ENCODE measurements at regions not wholly inside any gene's neighbourhood (a gene's known extent, or its start where the extent isn't known, plus 50 kb on each side); places are given as distances from the start of the nearest gene placed in this dataset.

DNA sequence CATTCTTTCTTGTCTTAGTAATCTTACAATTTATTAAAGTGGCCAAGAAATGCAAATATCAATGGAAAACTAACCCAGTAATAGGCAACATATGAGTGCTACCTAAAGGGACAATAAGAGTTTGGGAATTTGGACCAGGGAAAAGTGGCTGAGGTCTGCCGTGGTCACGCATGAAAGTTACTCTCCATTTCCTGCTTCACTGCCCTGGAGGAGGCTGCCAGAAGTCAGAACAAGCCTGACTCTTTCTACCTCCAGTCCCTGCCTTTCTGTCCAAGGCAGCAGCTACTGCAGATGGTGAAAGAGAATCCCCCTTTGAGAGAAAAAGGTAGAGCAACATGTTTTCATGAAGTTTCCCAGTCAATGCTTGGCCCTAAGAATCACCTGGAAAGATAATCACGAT is 201.1 kb upstream of the ARGLU1 start:
- H3K27ac Mint-ChIP-seq: no peak overlapping the region
- H3K9me3 Mint-ChIP-seq: peaks cover 7% of the 10 kb centered on the region
- no peak overlapping the region for H3K27ac ChIP-seq (ENCODE audit: low read depth in 1 of 2, low read length in 2 of 2)
- TF ChIP-seq, protein P1, sequence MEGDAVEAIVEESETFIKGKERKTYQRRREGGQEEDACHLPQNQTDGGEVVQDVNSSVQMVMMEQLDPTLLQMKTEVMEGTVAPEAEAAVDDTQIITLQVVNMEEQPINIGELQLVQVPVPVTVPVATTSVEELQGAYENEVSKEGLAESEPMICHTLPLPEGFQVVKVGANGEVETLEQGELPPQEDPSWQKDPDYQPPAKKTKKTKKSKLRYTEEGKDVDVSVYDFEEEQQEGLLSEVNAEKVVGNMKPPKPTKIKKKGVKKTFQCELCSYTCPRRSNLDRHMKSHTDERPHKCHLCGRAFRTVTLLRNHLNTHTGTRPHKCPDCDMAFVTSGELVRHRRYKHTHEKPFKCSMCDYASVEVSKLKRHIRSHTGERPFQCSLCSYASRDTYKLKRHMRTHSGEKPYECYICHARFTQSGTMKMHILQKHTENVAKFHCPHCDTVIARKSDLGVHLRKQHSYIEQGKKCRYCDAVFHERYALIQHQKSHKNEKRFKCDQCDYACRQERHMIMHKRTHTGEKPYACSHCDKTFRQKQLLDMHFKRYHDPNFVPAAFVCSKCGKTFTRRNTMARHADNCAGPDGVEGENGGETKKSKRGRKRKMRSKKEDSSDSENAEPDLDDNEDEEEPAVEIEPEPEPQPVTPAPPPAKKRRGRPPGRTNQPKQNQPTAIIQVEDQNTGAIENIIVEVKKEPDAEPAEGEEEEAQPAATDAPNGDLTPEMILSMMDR (IDR thresholded peaks at IDR 0.05): no peak
- no peaks in the 10 kb centered on the region for H3K4me1 ChIP-seq (ENCODE audit: insufficient read depth, low read length)
- ATAC-seq (ENCODE audit: poor library complexity) (no peak), DNase-seq (no peak)
- intact Hi-C loops (cut with DNase I, micrococcal nuclease): no loop called here
- no peaks in the 10 kb centered on the region for H3K36me3 Mint-ChIP-seq (ENCODE audit: low read depth)
- H3K27me3 ChIP-seq (ENCODE audit: control insufficient read depth in 1 of 2, insufficient read depth in 2 of 2, low read length in 2 of 2): no peaks in the 10 kb centered on the region
- no peak overlapping the region for H3K4me3 ChIP-seq (ENCODE audit: low read length)
- ChIA-PET CTCF (no interaction called here), POLR2A (no interaction called here)
- H3K4me3 Mint-ChIP-seq: no peak overlapping the region
- H3K4me1 Mint-ChIP-seq (ENCODE audit: low read depth): no peaks in the 10 kb centered on the region
- no peaks in the 10 kb centered on the region for H3K36me3 ChIP-seq (ENCODE audit: insufficient read depth, low read length)
- H3K27me3 Mint-ChIP-seq: no peaks in the 10 kb centered on the region
- peaks cover 5 to 8% of the 10 kb centered on the region in 2 experiments for H3K9me3 ChIP-seq (ENCODE audit: control insufficient read depth in 1 of 2, insufficient read depth in 1 of 2, low read length in 2 of 2)

DNA sequence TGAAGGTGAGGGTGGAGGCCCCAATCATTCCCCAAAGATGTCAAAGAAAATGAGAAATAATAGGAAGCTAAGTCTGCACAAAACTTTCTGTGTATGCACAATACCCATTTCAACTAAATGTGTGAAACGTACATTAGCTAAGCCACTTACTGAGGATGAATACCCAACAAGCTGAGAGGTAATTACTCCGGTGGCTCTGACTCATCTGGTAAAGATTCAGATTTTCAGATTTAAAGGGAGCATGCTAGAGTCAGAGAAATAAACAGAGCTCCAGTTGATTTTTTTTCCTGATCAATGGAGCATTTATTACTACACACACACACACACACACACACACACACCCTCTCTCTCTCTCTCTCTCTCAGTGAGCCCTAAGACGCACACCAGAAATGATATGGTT is 194.8 kb upstream of the ARGLU1 start:
- TF ChIP-seq, protein P1 (IDR thresholded peaks at IDR 0.05): no peak
- Mint-ChIP-seq H3K27ac (no peak overlapping the region), H3K4me1 (ENCODE audit: low read depth) (no peaks in the 10 kb centered on the region), H3K9me3 (peaks cover 5% of the 10 kb centered on the region), H3K27me3 (peaks cover 5% of the 10 kb centered on the region), H3K4me3 (no peak overlapping the region), H3K36me3 (ENCODE audit: low read depth) (no peaks in the 10 kb centered on the region)
- Histone ChIP-seq H3K4me3 (ENCODE audit: low read length) (no peak overlapping the region), H3K27me3 (ENCODE audit: control insufficient read depth in 1 of 2, insufficient read depth in 2 of 2, low read length in 2 of 2) (no peaks in the 10 kb centered on the region), H3K9me3 (ENCODE audit: control insufficient read depth in 1 of 2, insufficient read depth in 1 of 2, low read length in 2 of 2) (peaks cover 4 to 8% of the 10 kb centered on the region in 2 experiments), H3K4me1 (ENCODE audit: insufficient read depth, low read length) (no peaks in the 10 kb centered on the region), H3K36me3 (ENCODE audit: insufficient read depth, low read length) (no peaks in the 10 kb centered on the region), H3K27ac (ENCODE audit: low read depth in 1 of 2, low read length in 2 of 2) (no peak overlapping the region)
- intact Hi-C loops (cut with DNase I, micrococcal nuclease): no loop called here
- ChIA-PET CTCF (no interaction called here), POLR2A (no interaction called here)
- ATAC-seq (ENCODE audit: poor library complexity) (no peak), DNase-seq (no peak)

GRCh38 chr13:106756446-106756845 is 188.5 kb upstream of the ARGLU1 start:
- ChIA-PET POLR2A (no interaction called here), CTCF (no interaction called here)
- H3K4me1 Mint-ChIP-seq (ENCODE audit: low read depth): no peaks in the 10 kb centered on the region
- TF ChIP-seq, protein P1 (IDR thresholded peaks at IDR 0.05): no peak
- no peaks in the 10 kb centered on the region for H3K27me3 ChIP-seq (ENCODE audit: control insufficient read depth in 1 of 2, insufficient read depth in 2 of 2, low read length in 2 of 2)
- no peaks in the 10 kb centered on the region for H3K36me3 Mint-ChIP-seq (ENCODE audit: low read depth)
- DNase-seq: no peak
- H3K36me3 ChIP-seq (ENCODE audit: insufficient read depth, low read length): no peaks in the 10 kb centered on the region
- H3K9me3 Mint-ChIP-seq: no peaks in the 10 kb centered on the region
- peaks cover 27% of the 10 kb centered on the region for H3K27me3 Mint-ChIP-seq
- ATAC-seq (ENCODE audit: poor library complexity): no peak
- no peak overlapping the region for H3K4me3 Mint-ChIP-seq
- intact Hi-C loops (cut with DNase I, micrococcal nuclease): no loop called here
- H3K4me1 ChIP-seq (ENCODE audit: insufficient read depth, low read length): no peaks in the 10 kb centered on the region
- H3K9me3 ChIP-seq (ENCODE audit: control insufficient read depth in 1 of 2, insufficient read depth in 1 of 2, low read length in 2 of 2): peaks cover 0 to 4% of the 10 kb centered on the region in 2 experiments
- no peak overlapping the region for H3K27ac ChIP-seq (ENCODE audit: low read depth in 1 of 2, low read length in 2 of 2)
- H3K27ac Mint-ChIP-seq: no peak overlapping the region
- no peak overlapping the region for H3K4me3 ChIP-seq (ENCODE audit: low read length)

Measured in CD4-positive, alpha-beta T cell (primary cell).